ENCODE measurements at regions not wholly inside any gene's neighbourhood (a gene's known extent, or its start where the extent isn't known, plus 50 kb on each side); places are given as distances from the start of the nearest gene placed in this dataset.

GRCh38 chr16:8452941-8453340 lies 137.4 kb downstream of the TMEM114 start:
- H3K27me3 ChIP-seq: no peaks in the 10 kb centered on the region
- no peak for DNase-seq
- no peak overlapping the region for H3K4me3 ChIP-seq
- no peaks in the 10 kb centered on the region for H3K36me3 ChIP-seq
- H3K4me1 ChIP-seq: no peaks in the 10 kb centered on the region
- H3K9me3 ChIP-seq: no peaks in the 10 kb centered on the region
- TF ChIP-seq, protein P1, sequence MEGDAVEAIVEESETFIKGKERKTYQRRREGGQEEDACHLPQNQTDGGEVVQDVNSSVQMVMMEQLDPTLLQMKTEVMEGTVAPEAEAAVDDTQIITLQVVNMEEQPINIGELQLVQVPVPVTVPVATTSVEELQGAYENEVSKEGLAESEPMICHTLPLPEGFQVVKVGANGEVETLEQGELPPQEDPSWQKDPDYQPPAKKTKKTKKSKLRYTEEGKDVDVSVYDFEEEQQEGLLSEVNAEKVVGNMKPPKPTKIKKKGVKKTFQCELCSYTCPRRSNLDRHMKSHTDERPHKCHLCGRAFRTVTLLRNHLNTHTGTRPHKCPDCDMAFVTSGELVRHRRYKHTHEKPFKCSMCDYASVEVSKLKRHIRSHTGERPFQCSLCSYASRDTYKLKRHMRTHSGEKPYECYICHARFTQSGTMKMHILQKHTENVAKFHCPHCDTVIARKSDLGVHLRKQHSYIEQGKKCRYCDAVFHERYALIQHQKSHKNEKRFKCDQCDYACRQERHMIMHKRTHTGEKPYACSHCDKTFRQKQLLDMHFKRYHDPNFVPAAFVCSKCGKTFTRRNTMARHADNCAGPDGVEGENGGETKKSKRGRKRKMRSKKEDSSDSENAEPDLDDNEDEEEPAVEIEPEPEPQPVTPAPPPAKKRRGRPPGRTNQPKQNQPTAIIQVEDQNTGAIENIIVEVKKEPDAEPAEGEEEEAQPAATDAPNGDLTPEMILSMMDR (IDR thresholded peaks at IDR 0.05): no peak
- TF ChIP-seq POLR2A (IDR thresholded peaks at IDR 0.05): no peak
- no peak overlapping the region for H3K27ac ChIP-seq

GRCh38 chr16:8436931-8437330 lies 153.4 kb downstream of the TMEM114 start:
- no peak for DNase-seq
- Histone ChIP-seq H3K4me3 (no peak overlapping the region), H3K36me3 (no peaks in the 10 kb centered on the region), H3K27me3 (no peaks in the 10 kb centered on the region), H3K4me1 (no peaks in the 10 kb centered on the region), H3K27ac (no peak overlapping the region), H3K9me3 (no peaks in the 10 kb centered on the region)
- no peak for TF ChIP-seq POLR2A (IDR thresholded peaks at IDR 0.05)
- TF ChIP-seq, protein P1 (IDR thresholded peaks at IDR 0.05): no peak

- H3K27ac ChIP-seq: no peak overlapping the region
Measured at GRCh38 chr16:8431783-8432182, 158.5 kb downstream of the TMEM114 start.

GRCh38 chr16:8430401-8430800 lies 159.9 kb downstream of the TMEM114 start:
- no peaks in the 10 kb centered on the region for H3K27me3 ChIP-seq
- no peak for TF ChIP-seq POLR2A (IDR thresholded peaks at IDR 0.05)
- TF ChIP-seq, protein P1 (IDR thresholded peaks at IDR 0.05): no peak
- H3K4me1 ChIP-seq: no peaks in the 10 kb centered on the region
- DNase-seq: no peak
- H3K27ac ChIP-seq: no peak overlapping the region
- H3K9me3 ChIP-seq: no peaks in the 10 kb centered on the region
- no peaks in the 10 kb centered on the region for H3K36me3 ChIP-seq
- no peak overlapping the region for H3K4me3 ChIP-seq

More at GRCh38 chr16:8431783-8432182, 158.5 kb downstream of the TMEM114 start:
- no peaks in the 10 kb centered on the region for H3K9me3 ChIP-seq
- H3K27me3 ChIP-seq: no peaks in the 10 kb centered on the region
- no peak for TF ChIP-seq POLR2A (IDR thresholded peaks at IDR 0.05)
- TF ChIP-seq, protein P1 (IDR thresholded peaks at IDR 0.05): no peak
- no peaks in the 10 kb centered on the region for H3K4me1 ChIP-seq
- H3K4me3 ChIP-seq: no peak overlapping the region
- DNase-seq: no peak
- H3K36me3 ChIP-seq: no peaks in the 10 kb centered on the region

- Histone ChIP-seq H3K27me3 (no peaks in the 10 kb centered on the region), H3K27ac (no peak overlapping the region), H3K9me3 (no peaks in the 10 kb centered on the region), H3K4me1 (no peaks in the 10 kb centered on the region), H3K4me3 (no peak overlapping the region), H3K36me3 (no peaks in the 10 kb centered on the region)
- DNase-seq: no peak
- TF ChIP-seq, protein P1 (IDR thresholded peaks at IDR 0.05): no peak
- no peak for TF ChIP-seq POLR2A (IDR thresholded peaks at IDR 0.05)
Measured at GRCh38 chr16:8426569-8426968, 163.7 kb downstream of the TMEM114 start.

- DNase-seq: no peak
- H3K9me3 ChIP-seq: no peaks in the 10 kb centered on the region
- H3K36me3 ChIP-seq: no peaks in the 10 kb centered on the region
- H3K27me3 ChIP-seq: no peaks in the 10 kb centered on the region
- no peak overlapping the region for H3K27ac ChIP-seq
- H3K4me3 ChIP-seq: no peak overlapping the region
- TF ChIP-seq, protein P1 (IDR thresholded peaks at IDR 0.05): no peak
- no peak for TF ChIP-seq POLR2A (IDR thresholded peaks at IDR 0.05)
- H3K4me1 ChIP-seq: no peaks in the 10 kb centered on the region
Measured at GRCh38 chr16:8417145-8417544, 173.2 kb downstream of the TMEM114 start.
